GM21447 (cell line): ENCODE measurements at regions not wholly inside any gene's neighbourhood (a gene's known extent, or its start where the extent isn't known, plus 50 kb on each side); places are given as distances from the start of the nearest gene placed in this dataset.

Experiments used
- ATAC-seq: cut with Tn5 transposase; IDR thresholded peaks from one replicate; pipeline ENCODE4 v1.9.1; 2021; ENCODE audit not compliant: unreplicated experiment

- ATAC-seq, result no peak
Observed at GRCh38 chr4:81523672-81524327, 52.1 kb upstream of the RASGEF1B start.

- no peak for ATAC-seq
Observed at GRCh38 chr4:81522711-81523110, 51.0 kb upstream of the RASGEF1B start.

GRCh38 chr4:81521708-81522107 is 50.0 kb upstream of the RASGEF1B start:
- no peak for ATAC-seq
